Astrocyte (in vitro differentiated cells and primary cell): ENCODE measurements at regions not wholly inside any gene's neighbourhood (a gene's known extent, or its start where the extent isn't known, plus 50 kb on each side); places are given as distances from the start of the nearest gene placed in this dataset.

Source experiments
- DNase-seq: peaks from one replicate; pipeline ENCODE4 v3.0.0-alpha.2; 2010; ENCODE audit warnings: low read depth
- FAIRE-seq: peaks from 2 replicates; lab custom pipeline; 2011; peaks lifted over from hg19 to GRCh38; lab: Jason Lieb, UNC
- H2AFZ ChIP-seq: 2 replicates; pipeline ENCODE4 v1.6.0; 2012; ENCODE audit warnings: low read depth, low read length, inconsistent platforms
- H3K27ac ChIP-seq: 2 replicates; pipeline ENCODE4 v1.5.1; 2011; ENCODE audit warnings: low read depth, low read length, inconsistent platforms
- H3K27me3 ChIP-seq: 2 replicates; pipeline ENCODE4 v1.6.0; 2011; ENCODE audit warnings: low read length, inconsistent platforms; ENCODE audit not compliant: insufficient read depth
- H3K36me3 ChIP-seq: 2 replicates; pipeline ENCODE4 v1.5.1; 2011; ENCODE audit warnings: low read length, inconsistent platforms; ENCODE audit not compliant: insufficient read depth
- H3K4me1 ChIP-seq: 2 replicates; pipeline ENCODE4 v1.5.1; 2011; ENCODE audit warnings: low read length, inconsistent platforms; ENCODE audit not compliant: insufficient read depth
- H3K4me2 ChIP-seq: 2 replicates; pipeline ENCODE4 v1.6.0; 2012; ENCODE audit warnings: low read length, inconsistent platforms
- H3K4me3 ChIP-seq: 2 replicates; pipeline ENCODE4 v1.5.1; 2011; ENCODE audit warnings: low read depth, mild to moderate bottlenecking, low read length, inconsistent platforms; ENCODE audit not compliant: insufficient read depth
- H3K79me2 ChIP-seq: 2 replicates; pipeline ENCODE4 v1.6.0; 2012; ENCODE audit warnings: mild to moderate bottlenecking, low read length, inconsistent platforms; ENCODE audit not compliant: insufficient read depth
- H3K9ac ChIP-seq: 2 replicates; pipeline ENCODE4 v1.6.0; 2012; ENCODE audit warnings: mild to moderate bottlenecking, low read length, inconsistent platforms
- H3K9me3 ChIP-seq: 2 replicates; pipeline ENCODE4 v1.5.1; 2012; ENCODE audit warnings: low read depth, mild to moderate bottlenecking, low read length, inconsistent platforms; ENCODE audit not compliant: insufficient read depth
- H4K20me1 ChIP-seq: 2 replicates; pipeline ENCODE4 v1.6.0; 2012; ENCODE audit warnings: low read length, inconsistent platforms; ENCODE audit not compliant: insufficient read depth
- H3K27ac Mint-ChIP-seq: one replicate; pipeline ENCODE4 v1.8.0; 2021; ENCODE audit warnings: mild to moderate bottlenecking, mixed read lengths; ENCODE audit not compliant: unreplicated experiment
- H3K27me3 Mint-ChIP-seq: one replicate; pipeline ENCODE4 v1.8.0; 2021; ENCODE audit warnings: low read depth, mixed read lengths; ENCODE audit not compliant: unreplicated experiment
- H3K36me3 Mint-ChIP-seq: one replicate; pipeline ENCODE4 v1.8.0; 2021; ENCODE audit warnings: low read depth, mixed read lengths; ENCODE audit not compliant: unreplicated experiment
- H3K4me1 Mint-ChIP-seq: one replicate; pipeline ENCODE4 v1.8.0; 2021; ENCODE audit warnings: low read depth, mixed read lengths; ENCODE audit not compliant: unreplicated experiment
- H3K4me3 Mint-ChIP-seq: one replicate; pipeline ENCODE4 v1.8.0; 2021; ENCODE audit warnings: mild to moderate bottlenecking, moderate library complexity, mixed read lengths; ENCODE audit not compliant: unreplicated experiment
- H3K9me3 Mint-ChIP-seq: one replicate; pipeline ENCODE4 v1.8.0; 2021; ENCODE audit warnings: mild to moderate bottlenecking, mixed read lengths; ENCODE audit not compliant: unreplicated experiment
- EZH2 ChIP-seq: IDR thresholded peaks from 2 replicates; pipeline ENCODE4 v1.6.1; 2012; ENCODE audit warnings: mild to moderate bottlenecking, low read length, inconsistent platforms; ENCODE audit not compliant: insufficient read depth
- TF ChIP-seq, protein P1 (sequence below): IDR thresholded peaks from 2 replicates; pipeline ENCODE4 v1.5.1; 2011; ENCODE audit warnings: low read depth, mild to moderate bottlenecking, inconsistent platforms, low read length, moderate library complexity; ENCODE audit not compliant: insufficient read depth

DNA sequence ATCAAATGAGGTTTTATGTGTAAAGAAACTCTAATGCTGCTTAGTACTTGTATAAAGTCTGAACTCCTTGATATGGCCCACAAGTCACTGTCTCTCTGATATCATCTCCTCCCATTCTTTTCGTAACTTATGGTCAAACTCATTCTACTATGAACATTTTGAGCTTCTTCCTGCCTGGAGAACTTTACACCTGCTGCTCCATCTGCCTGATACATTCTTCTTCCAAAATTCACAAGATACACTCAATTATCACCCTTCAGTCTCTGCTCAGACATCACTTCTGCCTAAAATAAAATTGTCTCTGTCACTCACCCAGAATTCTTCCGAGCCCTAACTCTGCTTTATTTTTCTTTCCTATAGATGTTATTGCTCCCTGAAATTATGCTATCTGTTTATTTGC, 192.8 kb upstream of the LYPLAL1 start:
- H3K9me3 Mint-ChIP-seq = no peaks in the 10 kb centered on the region
- no peak overlapping the region for H3K4me3 Mint-ChIP-seq
- Histone ChIP-seq H4K20me1 (no peaks in the 10 kb centered on the region), H3K9ac (no peak overlapping the region), H3K4me1 (no peaks in the 10 kb centered on the region), H3K4me3 (no peak overlapping the region), H3K9me3 (no peaks in the 10 kb centered on the region), H3K4me2 (no peak overlapping the region), H3K27me3 (no peaks in the 10 kb centered on the region), H2AFZ (no peak overlapping the region), H3K27ac (no peak overlapping the region), H3K36me3 (no peaks in the 10 kb centered on the region), H3K79me2 (no peaks in the 10 kb centered on the region)
- no peak for FAIRE-seq
- H3K36me3 Mint-ChIP-seq = no peaks in the 10 kb centered on the region
- H3K27ac Mint-ChIP-seq = no peak overlapping the region
- H3K4me1 Mint-ChIP-seq = no peaks in the 10 kb centered on the region
- TF ChIP-seq, protein P1, sequence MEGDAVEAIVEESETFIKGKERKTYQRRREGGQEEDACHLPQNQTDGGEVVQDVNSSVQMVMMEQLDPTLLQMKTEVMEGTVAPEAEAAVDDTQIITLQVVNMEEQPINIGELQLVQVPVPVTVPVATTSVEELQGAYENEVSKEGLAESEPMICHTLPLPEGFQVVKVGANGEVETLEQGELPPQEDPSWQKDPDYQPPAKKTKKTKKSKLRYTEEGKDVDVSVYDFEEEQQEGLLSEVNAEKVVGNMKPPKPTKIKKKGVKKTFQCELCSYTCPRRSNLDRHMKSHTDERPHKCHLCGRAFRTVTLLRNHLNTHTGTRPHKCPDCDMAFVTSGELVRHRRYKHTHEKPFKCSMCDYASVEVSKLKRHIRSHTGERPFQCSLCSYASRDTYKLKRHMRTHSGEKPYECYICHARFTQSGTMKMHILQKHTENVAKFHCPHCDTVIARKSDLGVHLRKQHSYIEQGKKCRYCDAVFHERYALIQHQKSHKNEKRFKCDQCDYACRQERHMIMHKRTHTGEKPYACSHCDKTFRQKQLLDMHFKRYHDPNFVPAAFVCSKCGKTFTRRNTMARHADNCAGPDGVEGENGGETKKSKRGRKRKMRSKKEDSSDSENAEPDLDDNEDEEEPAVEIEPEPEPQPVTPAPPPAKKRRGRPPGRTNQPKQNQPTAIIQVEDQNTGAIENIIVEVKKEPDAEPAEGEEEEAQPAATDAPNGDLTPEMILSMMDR = no peak
- TF ChIP-seq EZH2 = no peak
- DNase-seq = no peak
- no peaks in the 10 kb centered on the region for H3K27me3 Mint-ChIP-seq

DNA sequence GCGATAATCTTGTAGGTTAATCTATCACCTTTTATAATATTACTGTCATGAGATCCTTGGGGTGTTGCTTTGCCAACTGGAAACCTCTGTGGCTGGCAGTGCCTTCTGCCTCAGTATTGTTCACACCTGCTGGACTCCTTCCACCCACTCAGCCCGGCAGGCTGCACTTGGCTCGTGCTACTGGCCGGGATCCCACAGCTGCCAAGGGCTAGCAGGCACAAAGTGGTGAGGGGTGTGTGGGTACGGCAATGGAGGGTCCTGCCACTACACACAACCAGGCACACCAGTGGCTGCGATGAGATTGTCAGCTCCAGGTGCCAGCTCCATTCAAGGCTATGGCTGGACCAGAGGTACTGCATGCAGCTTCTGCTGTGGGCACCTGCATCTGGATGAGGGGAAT, 191.2 kb upstream of the LYPLAL1 start:
- Histone ChIP-seq H3K9ac (no peak overlapping the region), H3K4me1 (no peaks in the 10 kb centered on the region), H3K79me2 (no peaks in the 10 kb centered on the region), H3K4me3 (no peak overlapping the region), H3K36me3 (no peaks in the 10 kb centered on the region), H4K20me1 (no peaks in the 10 kb centered on the region), H3K27me3 (no peaks in the 10 kb centered on the region), H3K9me3 (no peaks in the 10 kb centered on the region), H3K4me2 (no peak overlapping the region), H2AFZ (no peak overlapping the region), H3K27ac (no peak overlapping the region)
- H3K9me3 Mint-ChIP-seq = no peaks in the 10 kb centered on the region
- H3K4me3 Mint-ChIP-seq = no peak overlapping the region
- no peaks in the 10 kb centered on the region for H3K36me3 Mint-ChIP-seq
- H3K27me3 Mint-ChIP-seq = no peaks in the 10 kb centered on the region
- no peak for DNase-seq
- H3K4me1 Mint-ChIP-seq = no peaks in the 10 kb centered on the region
- FAIRE-seq = no peak
- TF ChIP-seq, protein P1 = no peak
- TF ChIP-seq EZH2 = no peak
- no peak overlapping the region for H3K27ac Mint-ChIP-seq

DNA sequence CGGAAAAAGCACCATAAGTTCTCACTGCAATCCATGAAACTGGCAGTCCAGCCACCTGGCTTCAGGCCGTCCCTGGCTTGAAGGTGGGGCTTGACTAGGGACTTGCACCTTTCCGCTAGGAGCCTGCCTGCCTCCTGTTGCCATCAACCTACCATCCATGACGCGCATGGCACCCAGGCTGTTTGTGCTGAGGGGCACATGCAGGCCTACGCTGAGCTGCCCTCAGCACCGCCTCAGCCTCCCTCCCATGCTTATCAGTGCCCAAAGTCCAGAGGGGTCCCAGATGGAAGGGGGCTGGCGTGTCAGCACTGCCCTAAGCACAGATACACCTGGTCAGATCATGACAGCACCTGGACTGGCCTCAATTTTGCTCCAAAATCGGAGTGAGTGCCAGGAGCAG, 190.2 kb upstream of the LYPLAL1 start:
- Histone ChIP-seq H3K27ac (no peak overlapping the region), H3K27me3 (no peaks in the 10 kb centered on the region), H3K4me3 (no peak overlapping the region), H2AFZ (no peak overlapping the region), H3K9ac (no peak overlapping the region), H3K4me1 (no peaks in the 10 kb centered on the region), H4K20me1 (no peaks in the 10 kb centered on the region), H3K4me2 (no peak overlapping the region), H3K79me2 (no peaks in the 10 kb centered on the region), H3K36me3 (no peaks in the 10 kb centered on the region), H3K9me3 (no peaks in the 10 kb centered on the region)
- TF ChIP-seq EZH2 = no peak
- TF ChIP-seq, protein P1 = no peak
- Mint-ChIP-seq H3K9me3 (no peaks in the 10 kb centered on the region), H3K4me3 (no peak overlapping the region), H3K4me1 (no peaks in the 10 kb centered on the region), H3K36me3 (no peaks in the 10 kb centered on the region), H3K27ac (no peak overlapping the region), H3K27me3 (no peaks in the 10 kb centered on the region)
- no peak for DNase-seq
- no peak for FAIRE-seq
